ENCODE measurements at regions not wholly inside any gene's neighbourhood (a gene's known extent, or its start where the extent isn't known, plus 50 kb on each side); places are given as distances from the start of the nearest gene placed in this dataset.

GRCh38 chr10:121426307-121426706 lies 171.9 kb downstream of the FGFR2 start:
- Histone ChIP-seq H3K9me3 (ENCODE audit: low read length) (no peaks in the 10 kb centered on the region), H3K36me3 (ENCODE audit: insufficient read depth, low read length) (no peaks in the 10 kb centered on the region), H3K79me2 (replicated peaks; ENCODE audit: insufficient read depth, low read length) (no peaks in the 10 kb centered on the region), H3K4me2 (ENCODE audit: low read length) (no peak overlapping the region), H3F3A (ENCODE audit: insufficient read depth, low read length, poor library complexity, severe bottlenecking) (no peaks in the 10 kb centered on the region), H3K9ac (ENCODE audit: low read length) (no peak overlapping the region), H4K20me1 (ENCODE audit: insufficient read depth) (no peaks in the 10 kb centered on the region), H3K9me2 (ENCODE audit: insufficient read depth, low read length) (no peaks in the 10 kb centered on the region), H3K27ac (ENCODE audit: low read length) (no peak overlapping the region), H3K4me3 (ENCODE audit: low read length) (no peak overlapping the region), H3K27me3 (ENCODE audit: insufficient read depth, low read depth, low read length) (no peaks in the 10 kb centered on the region), H2AFZ (ENCODE audit: low read depth, low read length) (no peak overlapping the region)
- TF ChIP-seq EZH2 (IDR thresholded peaks at IDR 0.05; ENCODE audit: borderline replicate concordance, insufficient read depth, low read length, poor library complexity, severe bottlenecking) (no peak), REST (IDR thresholded peaks at IDR 0.05; ENCODE audit: borderline replicate concordance) (no peak), TAF1 (IDR thresholded peaks at IDR 0.05; ENCODE audit: low read depth) (no peak), RAD21 (conservative IDR thresholded peaks at IDR 0.05) (no peak), SMC3 (conservative IDR thresholded peaks at IDR 0.05; ENCODE audit: poor library complexity) (no peak), POLR2AphosphoS5 (IDR thresholded peaks at IDR 0.05) (no peak)

Small RNA genes in the stretch of these regions (small RNA-seq; reads per million reads assigned to genes)
- 0 reads per million in 3 experiments for gene RN7SKP167
